GM19467 (cell line): ENCODE measurements at regions not wholly inside any gene's neighbourhood (a gene's known extent, or its start where the extent isn't known, plus 50 kb on each side); places are given as distances from the start of the nearest gene placed in this dataset.
"Not testable (repeated sequence)": the region's sequence is repeated elsewhere in the genome, so short reads cannot be mapped to it uniquely, and the experiment has no call there.

ENCODE experiments used
- ATAC-seq: cut with Tn5 transposase; IDR thresholded peaks from one replicate; pipeline ENCODE4 v1.9.1; 2021; ENCODE audit warnings: mild to moderate bottlenecking, moderate library complexity; ENCODE audit not compliant: unreplicated experiment

- no peak for ATAC-seq
These were observed 380.6 kb downstream of the ARL4A start for GRCh38 chr7:13068032-13068431.

- ATAC-seq, result no peak
These were observed 382.4 kb downstream of the ARL4A start for GRCh38 chr7:13069841-13070240.

- ATAC-seq, result no peak
These were observed 384.6 kb downstream of the ARL4A start for GRCh38 chr7:13072014-13072413.

GRCh38 chr7:13077466-13077865 is 390.0 kb downstream of the ARL4A start:
- ATAC-seq, result no peak

- no peak for ATAC-seq
These were observed 390.7 kb downstream of the ARL4A start for GRCh38 chr7:13078105-13078504.

- no peak for ATAC-seq
These were observed 403.5 kb downstream of the ARL4A start for GRCh38 chr7:13090959-13091358.

- ATAC-seq, result no peak
These were observed 404.7 kb downstream of the ARL4A start for GRCh38 chr7:13091974-13092707.

GRCh38 chr7:13092708-13093005 is 405.2 kb downstream of the ARL4A start:
- ATAC-seq, result no peak

GRCh38 chr7:13093160-13093559 is 405.7 kb downstream of the ARL4A start:
- no peak for ATAC-seq

GRCh38 chr7:13097499-13097898 is 410.1 kb downstream of the ARL4A start:
- ATAC-seq, result no peak

GRCh38 chr7:13098161-13098560 is 410.7 kb downstream of the ARL4A start:
- no peak for ATAC-seq

GRCh38 chr7:13099154-13099795 is 411.8 kb downstream of the ARL4A start:
- no peak for ATAC-seq

GRCh38 chr7:13104128-13104527 is 416.7 kb downstream of the ARL4A start:
- ATAC-seq, result no peak

GRCh38 chr7:13105209-13105608 is 417.8 kb downstream of the ARL4A start:
- no peak for ATAC-seq

- no peak for ATAC-seq
These were observed 419.1 kb downstream of the ARL4A start for GRCh38 chr7:13106513-13106912.

- ATAC-seq, result no peak
These were observed 419.9 kb downstream of the ARL4A start for GRCh38 chr7:13107291-13107690.

GRCh38 chr7:13108061-13108460 is 420.6 kb downstream of the ARL4A start:
- no peak for ATAC-seq

GRCh38 chr7:13109201-13109600 is 421.8 kb downstream of the ARL4A start:
- ATAC-seq, result no peak

- no peak for ATAC-seq
These were observed 422.7 kb downstream of the ARL4A start for GRCh38 chr7:13110107-13110506.

- ATAC-seq, result no peak
These were observed 423.8 kb downstream of the ARL4A start for GRCh38 chr7:13111230-13111629.

- ATAC-seq, result not testable (repeated sequence)
These were observed 426.8 kb downstream of the ARL4A start for GRCh38 chr7:13114240-13114639.

GRCh38 chr7:13115157-13115772 is 427.8 kb downstream of the ARL4A start:
- no peak for ATAC-seq
